GM12892 (cell line): ENCODE measurements at regions not wholly inside any gene's neighbourhood (a gene's known extent, or its start where the extent isn't known, plus 50 kb on each side); places are given as distances from the start of the nearest gene placed in this dataset.
"Not testable (repeated sequence)": the region's sequence is repeated elsewhere in the genome, so short reads cannot be mapped to it uniquely, and the experiment has no call there.

Source experiments
- POLR2AphosphoS5 ChIP-seq: IDR thresholded peaks from 2 replicates; pipeline ENCODE4 v1.6.1; 2011; ENCODE audit warnings: low read depth, low read length, control low read depth
- TAF1 ChIP-seq: IDR thresholded peaks from 2 replicates; pipeline ENCODE4 v1.6.1; 2011; ENCODE audit warnings: low read depth, mild to moderate bottlenecking, control low read depth, low read length, borderline replicate concordance

DNA sequence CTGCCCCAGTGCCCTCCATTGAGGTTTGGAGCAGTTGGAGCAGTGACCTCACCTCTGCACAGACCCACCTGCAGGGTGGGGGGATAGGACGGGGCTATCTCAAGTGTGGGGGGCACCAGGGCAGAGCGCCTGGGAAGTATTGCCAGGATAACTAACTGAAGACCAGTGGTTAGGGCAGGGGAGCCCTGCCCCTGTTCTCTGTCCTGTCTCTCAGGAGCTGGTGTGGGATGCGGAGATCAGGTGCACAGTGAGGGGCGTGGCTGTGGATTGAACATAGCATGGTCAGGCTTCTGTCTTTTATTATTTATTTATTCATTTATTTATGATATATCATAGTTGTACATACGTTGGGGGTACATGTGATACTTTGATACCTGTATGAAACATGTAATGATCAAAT, 256.6 kb downstream of the GADD45G start:
- not testable (repeated sequence) for TF ChIP-seq POLR2AphosphoS5, TAF1
